HG03159 (cell line): ENCODE measurements at regions not wholly inside any gene's neighbourhood (a gene's known extent, or its start where the extent isn't known, plus 50 kb on each side); places are given as distances from the start of the nearest gene placed in this dataset.

Experiments used
- ATAC-seq: cut with Tn5 transposase; IDR thresholded peaks from one replicate; pipeline ENCODE4 v1.9.1; 2021; ENCODE audit warnings: mild to moderate bottlenecking, moderate library complexity; ENCODE audit not compliant: unreplicated experiment

- no peak for ATAC-seq
Observed at GRCh38 chr20:40545478-40545877, 143.6 kb downstream of the MAFB start.

- no peak for ATAC-seq
Observed at GRCh38 chr20:40542065-40542464, 147.0 kb downstream of the MAFB start.

- no peak for ATAC-seq
Observed at GRCh38 chr20:40540166-40540565, 148.9 kb downstream of the MAFB start.

- ATAC-seq = no peak
Observed at GRCh38 chr20:40538131-40538530, 150.9 kb downstream of the MAFB start.

GRCh38 chr20:40536808-40537207, 152.2 kb downstream of the MAFB start:
- no peak for ATAC-seq

- no peak for ATAC-seq
Observed at GRCh38 chr20:40535816-40536215, 153.2 kb downstream of the MAFB start.

GRCh38 chr20:40532103-40532502, 156.9 kb downstream of the MAFB start:
- no peak for ATAC-seq

- ATAC-seq = no peak
Observed at GRCh38 chr20:40525351-40525750, 163.7 kb downstream of the MAFB start.

- no peak for ATAC-seq
Observed at GRCh38 chr20:40524071-40524470, 165.0 kb downstream of the MAFB start.

- no peak for ATAC-seq
Observed at GRCh38 chr20:40522405-40522804, 166.6 kb downstream of the MAFB start.

- no peak for ATAC-seq
Observed at GRCh38 chr20:40521962-40522361, 167.1 kb downstream of the MAFB start.

- ATAC-seq = no peak
Observed at GRCh38 chr20:40519918-40520317, 169.1 kb downstream of the MAFB start.

GRCh38 chr20:40512994-40513393, 176.0 kb downstream of the MAFB start:
- ATAC-seq = no peak

- ATAC-seq = no peak
Observed at GRCh38 chr20:40512591-40512990, 176.4 kb downstream of the MAFB start.

GRCh38 chr20:40511478-40511877, 177.6 kb downstream of the MAFB start:
- ATAC-seq = no peak

GRCh38 chr20:40510622-40511021, 178.4 kb downstream of the MAFB start:
- ATAC-seq = no peak

GRCh38 chr20:40508821-40509220, 180.2 kb downstream of the MAFB start:
- ATAC-seq = no peak

- ATAC-seq = no peak
Observed at GRCh38 chr20:40506537-40506939, 182.5 kb downstream of the MAFB start.

- ATAC-seq = no peak
Observed at GRCh38 chr20:40503119-40503518, 185.9 kb downstream of the MAFB start.

GRCh38 chr20:40502576-40502975, 186.5 kb downstream of the MAFB start:
- no peak for ATAC-seq

- ATAC-seq = no peak
Observed at GRCh38 chr20:40499391-40499790, 189.6 kb downstream of the MAFB start.

GRCh38 chr20:40497899-40498691, 190.9 kb downstream of the MAFB start:
- ATAC-seq = no peak

GRCh38 chr20:40495956-40496355, 193.1 kb downstream of the MAFB start:
- ATAC-seq = no peak
